Trophoblast cell (in vitro differentiated cells and primary cell): ENCODE measurements at regions not wholly inside any gene's neighbourhood (a gene's known extent, or its start where the extent isn't known, plus 50 kb on each side); places are given as distances from the start of the nearest gene placed in this dataset.

Source experiments
- DNase-seq, 2 donors: peaks; one replicate each; pipeline ENCODE4 v3.0.0-alpha.2; 2016
- H2AFZ ChIP-seq: 2 replicates; pipeline ENCODE4 v1.6.1; 2013; ENCODE audit warnings: low read length, moderate library complexity, mild to moderate bottlenecking; ENCODE audit not compliant: insufficient read depth, poor library complexity
- H2AK5ac ChIP-seq: 2 replicates; pipeline ENCODE4 v1.6.1; 2013; ENCODE audit warnings: mild to moderate bottlenecking, low read length
- H2BK120ac ChIP-seq: 2 replicates; pipeline ENCODE4 v1.6.1; 2013; ENCODE audit warnings: low read length, mild to moderate bottlenecking, moderate library complexity; ENCODE audit not compliant: insufficient read depth, poor library complexity
- H2BK12ac ChIP-seq: 2 replicates; pipeline ENCODE4 v1.6.1; 2013; ENCODE audit warnings: mild to moderate bottlenecking, low read length, moderate library complexity
- H2BK5ac ChIP-seq: 2 replicates; pipeline ENCODE4 v1.6.1; 2013; ENCODE audit warnings: low read length, low read depth, moderate library complexity, mild to moderate bottlenecking; ENCODE audit not compliant: poor library complexity
- H3K14ac ChIP-seq: 2 replicates; pipeline ENCODE4 v1.6.1; 2013; ENCODE audit warnings: mild to moderate bottlenecking, low read length
- H3K18ac ChIP-seq: 2 replicates; pipeline ENCODE4 v1.6.1; 2013; ENCODE audit warnings: mild to moderate bottlenecking, low read length
- H3K23ac ChIP-seq: 2 replicates; pipeline ENCODE4 v1.6.1; 2013; ENCODE audit warnings: low read length
- H3K27ac ChIP-seq: 2 replicates; pipeline ENCODE4 v1.5.1; 2013; ENCODE audit warnings: low read depth, mild to moderate bottlenecking, inconsistent platforms, low read length, moderate library complexity
- H3K27me3 ChIP-seq: 2 replicates; pipeline ENCODE4 v1.6.1; 2013; ENCODE audit warnings: inconsistent platforms, mild to moderate bottlenecking, low read length, moderate library complexity; ENCODE audit not compliant: insufficient read depth
- H3K36me3 ChIP-seq, 2 experiments: 1 replicate in 1 of 2; 2 replicates in 1 of 2; pipeline ENCODE4 v1.6.1; 2013; ENCODE audit warnings: low read length in 2 of 2, mild to moderate bottlenecking in 2 of 2, moderate library complexity in 1 of 2; ENCODE audit not compliant: insufficient read depth in 2 of 2, control insufficient read depth in 1 of 2
- H3K4ac ChIP-seq: 2 replicates; pipeline ENCODE4 v1.6.1; 2013; ENCODE audit warnings: low read depth, mild to moderate bottlenecking, low read length, moderate library complexity
- H3K4me1 ChIP-seq, 2 experiments: 1 replicate in 1 of 2; 2 replicates in 1 of 2; pipeline ENCODE4 v1.6.1; 2013; ENCODE audit warnings: low read length in 2 of 2, mild to moderate bottlenecking in 2 of 2, moderate library complexity in 1 of 2; ENCODE audit not compliant: insufficient read depth in 2 of 2, control insufficient read depth in 1 of 2
- H3K4me2 ChIP-seq: 2 replicates; pipeline ENCODE4 v1.6.1; 2013; ENCODE audit warnings: inconsistent platforms, mild to moderate bottlenecking, low read length, moderate library complexity
- H3K4me3 ChIP-seq: 2 replicates; pipeline ENCODE4 v1.5.1; 2013; ENCODE audit warnings: mild to moderate bottlenecking, low read depth, low read length, inconsistent platforms
- H3K79me1 ChIP-seq: one replicate; pipeline ENCODE4 v1.6.1; 2013; ENCODE audit warnings: low read length
- H3K79me2 ChIP-seq: 2 replicates; pipeline ENCODE4 v1.6.1; 2013; ENCODE audit warnings: low read length, mild to moderate bottlenecking; ENCODE audit not compliant: control insufficient read depth, insufficient read depth, poor library complexity
- H3K9ac ChIP-seq: 2 replicates; pipeline ENCODE4 v1.6.1; 2013; ENCODE audit warnings: mild to moderate bottlenecking, low read length
- H3K9me3 ChIP-seq: 2 replicates; pipeline ENCODE4 v1.6.1; 2013; ENCODE audit warnings: low read depth, mild to moderate bottlenecking, control low read depth, inconsistent platforms, low read length; ENCODE audit not compliant: insufficient read depth
- H4K12ac ChIP-seq: 2 replicates; pipeline ENCODE4 v1.6.1; 2013; ENCODE audit warnings: low read depth, mild to moderate bottlenecking, low read length, moderate library complexity
- H4K8ac ChIP-seq: 2 replicates; pipeline ENCODE4 v1.6.1; 2013; ENCODE audit warnings: low read depth, mild to moderate bottlenecking, low read length, moderate library complexity
- H4K91ac ChIP-seq: one replicate; pipeline ENCODE4 v1.6.1; 2013; ENCODE audit warnings: low read depth, mild to moderate bottlenecking, low read length, moderate library complexity
- WGBS: extraction: QIAGEN DNeasy Blood & Tissue Kit; methylation state at CpG from one replicate; pipeline ENCODE4 v1.1.7; 2013; ENCODE audit warnings: missing lambda C conversion rate; ENCODE audit not compliant: insufficient read length, insufficient coverage; ENCODE audit errors: extremely low coverage; 5-methylcytosine and 5-hydroxymethylcytosine counted together

DNA sequence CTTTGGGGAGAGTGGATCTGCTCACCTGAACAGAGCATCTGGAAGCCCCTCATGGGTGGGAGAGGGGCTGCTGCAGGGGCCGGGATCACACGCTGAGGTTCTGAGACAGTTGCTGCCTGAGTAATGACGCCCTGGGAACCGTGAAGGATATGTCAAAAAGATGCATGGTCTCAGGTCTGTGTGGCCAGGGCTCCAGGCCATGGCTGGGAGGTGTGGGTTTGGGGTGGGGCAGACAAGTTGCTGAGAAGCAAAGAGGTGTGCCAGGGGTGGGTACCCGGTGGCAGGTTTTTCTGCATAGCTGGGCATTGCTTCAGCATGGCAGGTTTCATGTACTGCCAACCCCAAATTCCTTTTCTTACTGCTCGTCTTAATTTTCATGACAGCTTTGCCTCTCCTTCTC lies 133.5 kb downstream of the RPIA start:
- Histone ChIP-seq H3K9me3 (no peaks in the 10 kb centered on the region), H2BK5ac (no peak overlapping the region), H3K18ac (no peak overlapping the region), H3K79me2 (no peaks in the 10 kb centered on the region), H3K36me3 (no peaks in the 10 kb centered on the region), H3K14ac (no peak overlapping the region), H2AFZ (no peak overlapping the region), H4K8ac (no peak overlapping the region), H3K4me3 (no peak overlapping the region), H2AK5ac (no peak overlapping the region), H3K23ac (no peak overlapping the region), H3K27ac (no peak overlapping the region), H2BK12ac (no peak overlapping the region), H3K4me2 (no peak overlapping the region), H4K12ac (no peak overlapping the region), H3K9ac (no peak overlapping the region), H3K4me1 (no peaks in the 10 kb centered on the region), H3K79me1 (no peaks in the 10 kb centered on the region), H4K91ac (no peak overlapping the region), H3K4ac (no peak overlapping the region), H2BK120ac (no peak overlapping the region), H3K27me3 (no peaks in the 10 kb centered on the region)
- no CpG with 5 or more reads among the region's 6 CpGs for WGBS
- DNase-seq, result no peak

GRCh38 chr2:88826399-88826798 lies 134.9 kb downstream of the RPIA start:
- WGBS, result no CpG with 5 or more reads among the region's 4 CpGs
- no peak overlapping the region for H2AFZ ChIP-seq
- no peaks in the 10 kb centered on the region for H3K4me1 ChIP-seq
- H2BK120ac ChIP-seq, result no peak overlapping the region
- no peak overlapping the region for H3K14ac ChIP-seq
- H3K79me2 ChIP-seq, result no peaks in the 10 kb centered on the region
- H3K79me1 ChIP-seq, result no peaks in the 10 kb centered on the region
- no peak overlapping the region for H4K12ac ChIP-seq
- no peak overlapping the region for H3K4me3 ChIP-seq
- H4K8ac ChIP-seq, result no peak overlapping the region
- H3K27ac ChIP-seq, result no peak overlapping the region
- H2BK5ac ChIP-seq, result no peak overlapping the region
- DNase-seq, result no peak
- H3K4ac ChIP-seq, result no peak overlapping the region
- H3K23ac ChIP-seq, result no peak overlapping the region
- no peak overlapping the region for H4K91ac ChIP-seq
- H3K9ac ChIP-seq, result no peak overlapping the region
- H3K36me3 ChIP-seq, result no peaks in the 10 kb centered on the region
- H3K4me2 ChIP-seq, result no peak overlapping the region
- H3K18ac ChIP-seq, result no peak overlapping the region
- no peak overlapping the region for H2AK5ac ChIP-seq
- no peak overlapping the region for H2BK12ac ChIP-seq
- H3K27me3 ChIP-seq, result no peaks in the 10 kb centered on the region
- H3K9me3 ChIP-seq, result peaks cover 1% of the 10 kb centered on the region

DNA sequence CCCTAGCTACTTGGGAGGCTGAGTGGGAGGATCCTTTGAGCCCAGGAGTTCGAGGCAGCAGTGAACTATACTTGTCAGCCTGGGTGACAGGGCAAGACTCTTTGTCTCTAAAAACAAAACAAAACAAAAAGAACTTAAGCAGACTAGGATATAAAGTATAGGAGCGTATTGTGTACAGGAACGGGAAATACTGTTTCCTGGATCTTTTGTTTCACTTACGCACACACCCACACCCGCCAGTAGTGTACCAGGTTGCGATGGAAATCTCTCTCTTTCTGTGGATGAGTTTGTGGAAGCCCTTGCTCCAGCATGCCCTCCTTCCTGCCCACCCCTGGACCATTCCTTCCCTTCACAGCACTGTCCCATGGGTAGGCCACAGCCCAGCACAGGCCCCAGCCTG lies 136.3 kb downstream of the RPIA start:
- H4K8ac ChIP-seq, result no peak overlapping the region
- H2AFZ ChIP-seq, result no peak overlapping the region
- H3K27me3 ChIP-seq, result no peaks in the 10 kb centered on the region
- no peak overlapping the region for H2AK5ac ChIP-seq
- H2BK5ac ChIP-seq, result no peak overlapping the region
- H3K14ac ChIP-seq, result no peak overlapping the region
- no peak overlapping the region for H3K4me2 ChIP-seq
- H3K4me1 ChIP-seq, result no peaks in the 10 kb centered on the region
- H3K4ac ChIP-seq, result no peak overlapping the region
- DNase-seq, result no peak
- H2BK12ac ChIP-seq, result no peak overlapping the region
- no peak overlapping the region for H3K9ac ChIP-seq
- H3K79me2 ChIP-seq, result no peaks in the 10 kb centered on the region
- H3K79me1 ChIP-seq, result no peaks in the 10 kb centered on the region
- H3K27ac ChIP-seq, result no peak overlapping the region
- no peak overlapping the region for H3K23ac ChIP-seq
- no CpG with 5 or more reads among the region's 6 CpGs for WGBS
- no peak overlapping the region for H2BK120ac ChIP-seq
- no peak overlapping the region for H3K4me3 ChIP-seq
- no peak overlapping the region for H4K91ac ChIP-seq
- no peak overlapping the region for H4K12ac ChIP-seq
- H3K18ac ChIP-seq, result no peak overlapping the region
- H3K9me3 ChIP-seq, result peaks cover 1% of the 10 kb centered on the region
- no peaks in the 10 kb centered on the region for H3K36me3 ChIP-seq

GRCh38 chr2:88828397-88829137 lies 137.1 kb downstream of the RPIA start:
- Histone ChIP-seq H4K12ac (no peak overlapping the region), H2BK120ac (no peak overlapping the region), H3K4me2 (no peak overlapping the region), H3K18ac (no peak overlapping the region), H3K27me3 (no peaks in the 10 kb centered on the region), H3K9me3 (peaks cover 1% of the 10 kb centered on the region), H2AK5ac (no peak overlapping the region), H2BK12ac (no peak overlapping the region), H3K27ac (no peak overlapping the region), H2BK5ac (no peak overlapping the region), H3K14ac (no peak overlapping the region), H2AFZ (no peak overlapping the region), H3K4me1 (no peaks in the 10 kb centered on the region), H3K36me3 (no peaks in the 10 kb centered on the region), H3K4me3 (no peak overlapping the region), H3K79me2 (no peaks in the 10 kb centered on the region), H3K79me1 (no peaks in the 10 kb centered on the region), H4K91ac (no peak overlapping the region), H3K4ac (no peak overlapping the region), H4K8ac (no peak overlapping the region), H3K9ac (no peak overlapping the region), H3K23ac (no peak overlapping the region)
- no CpG with 5 or more reads among the region's 13 CpGs for WGBS
- no peak for DNase-seq
